ENCODE measurements at regions not wholly inside any gene's neighbourhood (a gene's known extent, or its start where the extent isn't known, plus 50 kb on each side); places are given as distances from the start of the nearest gene placed in this dataset.

DNA sequence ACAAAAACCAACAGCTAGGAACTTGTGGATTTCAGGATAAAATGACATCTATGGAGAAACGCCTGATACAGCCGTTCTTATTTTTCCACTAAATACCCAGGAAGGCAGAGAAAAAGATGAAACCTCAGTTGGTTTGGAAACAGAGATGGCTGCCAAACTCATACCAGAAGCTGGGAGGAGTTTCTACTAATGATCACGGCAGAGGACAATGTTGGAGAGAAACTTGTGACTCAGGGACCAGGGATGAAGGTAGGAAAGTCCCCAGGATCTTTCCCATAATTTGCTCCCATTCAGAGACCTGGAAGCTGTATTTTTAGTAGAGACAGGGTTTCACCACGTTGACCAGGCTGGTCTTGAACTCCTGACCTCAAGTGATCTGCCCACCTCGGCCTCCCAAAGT lies 187.1 kb upstream of the IER5L start:
- H3K4me2 ChIP-seq (ENCODE audit: low read length), result no peak overlapping the region
- H2AFZ ChIP-seq (ENCODE audit: low read depth, low read length, poor library complexity, severe bottlenecking), result no peak overlapping the region
- no peaks in the 10 kb centered on the region for H4K20me1 ChIP-seq (ENCODE audit: insufficient read depth)
- DNase-seq (ENCODE audit: low read depth, low spot score), result no peak
- no peaks in the 10 kb centered on the region for H3K36me3 ChIP-seq (ENCODE audit: control insufficient read depth in 1 of 2, insufficient read depth in 2 of 2, low read length in 2 of 2)
- TF ChIP-seq POLR2AphosphoS5 (IDR thresholded peaks at IDR 0.05; ENCODE audit: low read depth, low read length), result no peak
- no peak for TF ChIP-seq RAD21 (IDR thresholded peaks at IDR 0.05; ENCODE audit: low read depth)
- TF ChIP-seq EZH2 (IDR thresholded peaks at IDR 0.05), result no peak
- TF ChIP-seq TCF7L2 (IDR thresholded peaks at IDR 0.05; ENCODE audit: borderline replicate concordance, extremely low read depth, insufficient read depth, insufficient read length), result no peak
- TF ChIP-seq ZNF274 (IDR thresholded peaks at IDR 0.05; ENCODE audit: low read depth, low read length), result no peak
- no peak for TF ChIP-seq EGR1 (IDR thresholded peaks at IDR 0.05; ENCODE audit: low read depth)
- TF ChIP-seq ZFX (IDR thresholded peaks at IDR 0.05), result no peak
- no peak for TF ChIP-seq ZBTB33 (IDR thresholded peaks at IDR 0.05; ENCODE audit: extremely low read depth, insufficient replicate concordance, low read length)
- TF ChIP-seq REST (IDR thresholded peaks at IDR 0.05; ENCODE audit: low read depth), result no peak
- TF ChIP-seq CBX3 (IDR thresholded peaks at IDR 0.05; ENCODE audit: low read depth), result no peak
- no peak for TF ChIP-seq ELF1 (IDR thresholded peaks at IDR 0.05; ENCODE audit: borderline replicate concordance, low read depth)
- no peak for TF ChIP-seq CTCF (IDR thresholded peaks at IDR 0.05 in 2 of 3, conservative IDR thresholded peaks at IDR 0.05 in 1 of 3; ENCODE audit: borderline replicate concordance in 1 of 3, insufficient read depth in 1 of 3, low read depth in 2 of 3, low read length in 2 of 3)
- no peak for TF ChIP-seq SIN3A (IDR thresholded peaks at IDR 0.05; ENCODE audit: low read depth)
- TF ChIP-seq FOSL1 (IDR thresholded peaks at IDR 0.05; ENCODE audit: low read depth), result no peak
- TF ChIP-seq SP1 (IDR thresholded peaks at IDR 0.05; ENCODE audit: low read depth), result no peak
- no peak for TF ChIP-seq SRF (IDR thresholded peaks at IDR 0.05; ENCODE audit: low read depth)
- no peak for TF ChIP-seq JUND (IDR thresholded peaks at IDR 0.05)
- TF ChIP-seq, protein P1, sequence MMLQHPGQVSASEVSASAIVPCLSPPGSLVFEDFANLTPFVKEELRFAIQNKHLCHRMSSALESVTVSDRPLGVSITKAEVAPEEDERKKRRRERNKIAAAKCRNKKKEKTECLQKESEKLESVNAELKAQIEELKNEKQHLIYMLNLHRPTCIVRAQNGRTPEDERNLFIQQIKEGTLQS (IDR thresholded peaks at IDR 0.05), result no peak
- ChIA-PET RAD21 (ENCODE audit: low non-redundant PET in 1 of 2, low total read pairs in 2 of 2, uncharacterized antibody in 2 of 2, unreplicated experiment in 2 of 2) (no interaction called here), CTCF (no interaction called here), POLR2A (no interaction called here)
- no peak overlapping the region for H3K4me3 ChIP-seq (replicated peaks in 1 of 2; ENCODE audit: low read depth in 1 of 2, low read length in 2 of 2)
- no peaks in the 10 kb centered on the region for H3K27me3 ChIP-seq (ENCODE audit: insufficient read depth, low read length)
- no peak for ATAC-seq
- intact Hi-C loops (cut with micrococcal nuclease), result no loop called here
- no peak overlapping the region for H3K27ac ChIP-seq (ENCODE audit: low read depth, low read length)
- no peaks in the 10 kb centered on the region for H3K9me3 ChIP-seq (ENCODE audit: control insufficient read depth in 1 of 2, insufficient read depth in 1 of 2, low read depth in 1 of 2, low read length in 2 of 2)
- H3K4me1 ChIP-seq (ENCODE audit: control insufficient read depth in 1 of 2, insufficient read depth in 2 of 2, low read length in 2 of 2), result peaks cover 5 to 11% of the 10 kb centered on the region in 2 experiments; a peak in 3 of 4 replicates
- H3K9ac ChIP-seq (ENCODE audit: low read length), result no peak overlapping the region
- no peaks in the 10 kb centered on the region for H3K79me2 ChIP-seq (ENCODE audit: insufficient read depth, low read length)
- no peaks in the 10 kb centered on the region for H3K9me2 ChIP-seq (ENCODE audit: insufficient read depth)
- BruUV-seq (replicated peaks), result no TSS peak
